ENCODE measurements at regions not wholly inside any gene's neighbourhood (a gene's known extent, or its start where the extent isn't known, plus 50 kb on each side); places are given as distances from the start of the nearest gene placed in this dataset.

GRCh38 chr3:177610262-177610661 lies 413.0 kb upstream of the TBL1XR1 start:
- WGBS, 2 donors, result 70 to 74% methylated on average over 2 of the region's 2 CpGs
- intact Hi-C loops (cut with DNase I), result no loop called here
- H3K27me3 ChIP-seq, result no peaks in the 10 kb centered on the region

GRCh38 chr3:177610686-177611633 lies 413.7 kb upstream of the TBL1XR1 start:
- Histone ChIP-seq H3K27me3 (no peaks in the 10 kb centered on the region), H3K27ac (peak overlapping the region in 3 of 4 donors; percentile 12 to 41 (median 40)), H3K36me3 (no peaks in the 10 kb centered on the region), H3K4me1 (peaks cover 0 to 52% (median 40%) of the 10 kb centered on the region in 4 donors), H3K9me3 (no peaks in the 10 kb centered on the region), H3K4me3 (no peak overlapping the region)
- TF ChIP-seq EP300 (IDR thresholded peaks at IDR 0.05), result no peak
- no peak for TF ChIP-seq POLR2A (IDR thresholded peaks at IDR 0.05)
- no peak for TF ChIP-seq POLR2AphosphoS5 (IDR thresholded peaks at IDR 0.05)
- no peak for TF ChIP-seq CTCF (IDR thresholded peaks at IDR 0.05)
- intact Hi-C loops (cut with DNase I), result no loop called here
- no peak for DNase-seq
- 40 to 63% methylated on average over 5 of the region's 5 CpGs for WGBS, 2 donors

More at GRCh38 chr3:177610262-177610661, 413.0 kb upstream of the TBL1XR1 start:
- Histone ChIP-seq H3K9me3 (no peaks in the 10 kb centered on the region), H3K36me3 (no peaks in the 10 kb centered on the region), H3K27ac (peak overlapping the region in 3 of 4 donors; percentile 12 to 41 (median 40)), H3K4me1 (peaks cover 0 to 52% (median 38%) of the 10 kb centered on the region in 4 donors), H3K4me3 (no peak overlapping the region)
- DNase-seq, result no peak
- no peak for TF ChIP-seq CTCF (IDR thresholded peaks at IDR 0.05)
- TF ChIP-seq POLR2A (IDR thresholded peaks at IDR 0.05), result no peak
- TF ChIP-seq EP300 (IDR thresholded peaks at IDR 0.05), result no peak
- TF ChIP-seq POLR2AphosphoS5 (IDR thresholded peaks at IDR 0.05), result no peak

- Histone ChIP-seq H3K27ac (peak overlapping the region in 2 of 4 donors; percentile 40 to 41), H3K36me3 (no peaks in the 10 kb centered on the region), H3K4me1 (peaks cover 0 to 47% (median 37%) of the 10 kb centered on the region in 4 donors), H3K27me3 (no peaks in the 10 kb centered on the region), H3K9me3 (no peaks in the 10 kb centered on the region), H3K4me3 (no peak overlapping the region)
- no peak for DNase-seq
- intact Hi-C loops (cut with DNase I), result no loop called here
- TF ChIP-seq CTCF (IDR thresholded peaks at IDR 0.05) (no peak), POLR2A (IDR thresholded peaks at IDR 0.05) (no peak), POLR2AphosphoS5 (IDR thresholded peaks at IDR 0.05) (no peak), EP300 (IDR thresholded peaks at IDR 0.05) (no peak)
- WGBS, 2 donors, result 17 to 59% methylated on average over 6 of the region's 6 CpGs
Observed at GRCh38 chr3:177611752-177612334, 414.6 kb upstream of the TBL1XR1 start.

GRCh38 chr3:177613901-177614300 lies 416.6 kb upstream of the TBL1XR1 start:
- Histone ChIP-seq H3K4me3 (no peak overlapping the region), H3K27me3 (no peaks in the 10 kb centered on the region), H3K9me3 (no peaks in the 10 kb centered on the region), H3K4me1 (peaks cover 0 to 36% (median 30%) of the 10 kb centered on the region in 4 donors), H3K36me3 (no peaks in the 10 kb centered on the region), H3K27ac (no peak overlapping the region)
- no peak for DNase-seq
- no peak for TF ChIP-seq POLR2A (IDR thresholded peaks at IDR 0.05)
- TF ChIP-seq CTCF (IDR thresholded peaks at IDR 0.05), result no peak
- no peak for TF ChIP-seq EP300 (IDR thresholded peaks at IDR 0.05)
- TF ChIP-seq POLR2AphosphoS5 (IDR thresholded peaks at IDR 0.05), result no peak
- intact Hi-C loops (cut with DNase I), result no loop called here
